ENCODE measurements at regions not wholly inside any gene's neighbourhood (a gene's known extent, or its start where the extent isn't known, plus 50 kb on each side); places are given as distances from the start of the nearest gene placed in this dataset.

DNA sequence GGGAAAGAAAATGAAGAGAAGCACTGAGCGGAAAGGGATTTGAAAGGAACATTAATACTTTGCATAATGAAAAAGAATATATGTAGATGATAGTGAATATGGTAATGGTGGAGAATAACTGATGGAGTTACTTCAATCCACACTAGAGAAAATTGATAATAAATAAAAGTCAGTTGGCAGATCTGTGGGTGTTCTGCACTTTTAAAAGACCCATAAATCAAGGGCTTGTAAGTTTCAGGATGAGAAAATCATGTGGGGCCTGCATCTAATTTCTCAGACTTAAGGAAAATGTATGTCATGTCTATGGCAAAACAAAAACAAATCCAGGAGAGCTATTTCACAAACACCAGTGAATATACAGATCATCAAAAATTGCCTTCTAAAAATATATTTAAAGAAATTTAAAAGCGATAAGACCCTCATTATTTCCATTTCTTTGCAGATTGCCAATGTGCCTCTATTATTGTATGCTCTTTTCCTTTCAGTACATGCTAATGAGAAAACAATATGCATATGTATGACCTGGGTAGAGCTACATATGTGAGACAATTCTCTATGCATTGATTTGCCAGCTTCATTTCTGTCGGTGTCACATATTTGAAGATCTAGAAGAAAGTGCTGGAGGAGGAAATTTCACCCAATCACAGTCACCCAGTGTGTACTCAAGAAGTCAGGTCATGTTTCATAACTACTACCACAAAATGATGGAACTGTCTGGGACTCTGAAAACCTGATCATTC, 269.9 kb upstream of the PDZRN3 start:
- Mint-ChIP-seq H3K4me3 (no peak overlapping the region), H3K27ac (no peak overlapping the region), H3K9me3 (peaks cover 10 to 17% (median 13%) of the 10 kb centered on the region in 3 donors), H3K36me3 (no peaks in the 10 kb centered on the region), H3K4me1 (no peaks in the 10 kb centered on the region), H3K27me3 (no peaks in the 10 kb centered on the region)
- Histone ChIP-seq H3K27me3 (replicated peaks in 1 of 2; ENCODE audit: control insufficient read depth in 2 of 2, extremely low read depth in 1 of 2, insufficient read depth in 2 of 2, low read length in 1 of 2) (no peaks in the 10 kb centered on the region), H3K4me3 (ENCODE audit: control insufficient read depth in 1 of 2, extremely low read depth in 1 of 2, low read length in 1 of 2) (no peak overlapping the region), H3K9me3 (no peaks in the 10 kb centered on the region), H3K36me3 (ENCODE audit: control insufficient read depth in 2 of 2, extremely low read depth in 1 of 2, insufficient read depth in 1 of 2, low read length in 1 of 2) (no peaks in the 10 kb centered on the region), H3K4me1 (ENCODE audit: control insufficient read depth in 1 of 2, extremely low read depth in 1 of 2, insufficient read depth in 2 of 2, low read length in 2 of 2) (no peaks in the 10 kb centered on the region), H3K27ac (ENCODE audit: low read length) (no peak overlapping the region)
- ATAC-seq (replicated peaks in 1 of 4) (no peak), DNase-seq (no peak)
- POLR2A ChIA-PET = no interaction called here
- no CpG with 5 or more reads among the region's 3 CpGs for WGBS (ENCODE audit: insufficient coverage)
- CTCF ChIA-PET = no interaction called here

DNA sequence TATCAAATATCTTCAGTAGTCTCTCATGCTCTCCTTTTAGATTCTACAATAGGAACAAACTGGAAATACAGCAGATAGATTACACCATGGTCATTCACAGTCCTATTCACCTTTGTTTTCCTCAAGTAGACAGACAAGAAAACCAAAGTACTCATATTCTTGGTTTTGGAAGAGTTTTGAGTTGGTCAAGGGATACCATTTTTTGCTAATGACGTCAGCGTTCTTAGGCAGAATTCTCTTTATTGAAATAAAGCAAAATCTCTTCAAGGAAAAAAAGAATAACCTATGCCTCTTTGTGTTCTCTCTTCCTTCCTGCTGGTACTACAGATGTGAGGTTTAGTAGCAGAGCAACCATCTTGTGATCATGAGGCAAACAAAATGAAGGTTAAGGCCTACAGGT, 268.3 kb upstream of the PDZRN3 start:
- Histone ChIP-seq H3K9me3 (no peaks in the 10 kb centered on the region), H3K4me3 (ENCODE audit: control insufficient read depth in 1 of 2, extremely low read depth in 1 of 2, low read length in 1 of 2) (no peak overlapping the region), H3K4me1 (ENCODE audit: control insufficient read depth in 1 of 2, extremely low read depth in 1 of 2, insufficient read depth in 2 of 2, low read length in 2 of 2) (no peaks in the 10 kb centered on the region), H3K27ac (ENCODE audit: low read length) (no peak overlapping the region), H3K36me3 (ENCODE audit: control insufficient read depth in 2 of 2, extremely low read depth in 1 of 2, insufficient read depth in 1 of 2, low read length in 1 of 2) (no peaks in the 10 kb centered on the region), H3K27me3 (replicated peaks in 1 of 2; ENCODE audit: control insufficient read depth in 2 of 2, extremely low read depth in 1 of 2, insufficient read depth in 2 of 2, low read length in 1 of 2) (no peaks in the 10 kb centered on the region)
- Mint-ChIP-seq H3K36me3 (no peaks in the 10 kb centered on the region), H3K9me3 (peaks cover 10 to 12% (median 11%) of the 10 kb centered on the region in 3 donors), H3K27me3 (no peaks in the 10 kb centered on the region), H3K4me3 (no peak overlapping the region), H3K27ac (no peak overlapping the region), H3K4me1 (no peaks in the 10 kb centered on the region)
- CTCF ChIA-PET = no interaction called here
- DNase-seq (no peak), ATAC-seq (replicated peaks in 1 of 4) (no peak)
- no CpG with 5 or more reads among the region's 2 CpGs for WGBS (ENCODE audit: insufficient coverage)
- POLR2A ChIA-PET = no interaction called here

DNA sequence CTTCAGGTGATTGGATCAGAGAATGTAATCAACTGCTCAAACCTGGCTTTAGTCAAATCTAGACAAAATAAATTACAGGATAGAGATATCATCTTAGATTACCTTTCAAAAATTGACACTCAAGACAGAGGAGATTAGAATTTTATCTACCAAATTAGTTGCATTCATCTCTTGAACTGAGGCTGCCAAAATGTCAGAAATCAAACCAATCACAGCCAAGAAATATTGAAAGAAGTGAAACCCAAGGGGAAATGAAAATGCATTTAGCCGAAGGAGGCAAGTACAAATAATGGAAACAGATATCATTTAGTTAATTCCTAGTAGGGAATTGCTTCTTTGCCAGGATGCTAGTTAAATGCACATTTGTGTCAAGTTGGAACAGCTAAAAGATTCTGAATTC, 261.1 kb upstream of the PDZRN3 start:
- H3K27ac ChIP-seq (ENCODE audit: low read length) = no peak overlapping the region
- no peaks in the 10 kb centered on the region for H3K4me1 ChIP-seq (ENCODE audit: control insufficient read depth in 1 of 2, extremely low read depth in 1 of 2, insufficient read depth in 2 of 2, low read length in 2 of 2)
- CTCF ChIA-PET = no interaction called here
- no peak overlapping the region for H3K4me3 Mint-ChIP-seq
- H3K27me3 Mint-ChIP-seq = no peaks in the 10 kb centered on the region
- H3K27ac Mint-ChIP-seq = no peak overlapping the region
- H3K4me3 ChIP-seq (ENCODE audit: control insufficient read depth in 1 of 2, extremely low read depth in 1 of 2, low read length in 1 of 2) = no peak overlapping the region
- H3K9me3 ChIP-seq = no peaks in the 10 kb centered on the region
- no peaks in the 10 kb centered on the region for H3K4me1 Mint-ChIP-seq
- POLR2A ChIA-PET = no interaction called here
- WGBS (ENCODE audit: insufficient coverage) = no CpG with 5 or more reads among the region's 1 CpG
- H3K9me3 Mint-ChIP-seq = peaks cover 10 to 13% (median 12%) of the 10 kb centered on the region in 3 donors
- DNase-seq (no peak), ATAC-seq (replicated peaks in 1 of 4) (no peak)
- H3K36me3 ChIP-seq (ENCODE audit: control insufficient read depth in 2 of 2, extremely low read depth in 1 of 2, insufficient read depth in 1 of 2, low read length in 1 of 2) = no peaks in the 10 kb centered on the region
- no peaks in the 10 kb centered on the region for H3K27me3 ChIP-seq (replicated peaks in 1 of 2; ENCODE audit: control insufficient read depth in 2 of 2, extremely low read depth in 1 of 2, insufficient read depth in 2 of 2, low read length in 1 of 2)
- H3K36me3 Mint-ChIP-seq = no peaks in the 10 kb centered on the region

DNA sequence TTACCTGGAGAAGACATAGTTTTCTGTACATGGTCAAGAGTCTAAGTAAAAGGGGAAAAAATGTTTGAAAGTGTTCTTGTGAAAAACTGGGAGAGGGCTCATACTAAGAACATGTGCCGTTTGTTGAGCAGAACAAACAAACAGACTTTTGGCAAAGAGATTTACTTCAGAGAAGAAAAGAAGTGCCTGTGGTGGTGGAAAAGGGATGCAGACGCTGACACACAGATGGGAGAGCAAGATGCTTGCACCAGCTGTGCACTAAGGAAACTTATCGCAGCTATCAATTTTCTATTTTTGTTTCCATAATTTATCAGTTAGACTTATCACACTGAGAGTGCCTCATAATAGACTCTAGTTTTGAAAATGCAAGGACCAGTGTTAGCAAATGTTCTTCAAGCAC, 259.6 kb upstream of the PDZRN3 start:
- Mint-ChIP-seq H3K27ac (no peak overlapping the region), H3K4me3 (no peak overlapping the region), H3K9me3 (peaks cover 10 to 17% (median 17%) of the 10 kb centered on the region in 3 donors), H3K27me3 (no peaks in the 10 kb centered on the region), H3K4me1 (no peaks in the 10 kb centered on the region), H3K36me3 (no peaks in the 10 kb centered on the region)
- CTCF ChIA-PET = no interaction called here
- WGBS (ENCODE audit: insufficient coverage) = 80% methylated on average over 1 of the region's 3 CpGs
- ATAC-seq (replicated peaks in 1 of 4) (no peak), DNase-seq (no peak)
- Histone ChIP-seq H3K27ac (ENCODE audit: low read length) (no peak overlapping the region), H3K9me3 (no peaks in the 10 kb centered on the region), H3K4me1 (ENCODE audit: control insufficient read depth in 1 of 2, extremely low read depth in 1 of 2, insufficient read depth in 2 of 2, low read length in 2 of 2) (no peaks in the 10 kb centered on the region), H3K36me3 (ENCODE audit: control insufficient read depth in 2 of 2, extremely low read depth in 1 of 2, insufficient read depth in 1 of 2, low read length in 1 of 2) (no peaks in the 10 kb centered on the region), H3K27me3 (replicated peaks in 1 of 2; ENCODE audit: control insufficient read depth in 2 of 2, extremely low read depth in 1 of 2, insufficient read depth in 2 of 2, low read length in 1 of 2) (no peaks in the 10 kb centered on the region), H3K4me3 (ENCODE audit: control insufficient read depth in 1 of 2, extremely low read depth in 1 of 2, low read length in 1 of 2) (no peak overlapping the region)
- POLR2A ChIA-PET = no interaction called here

DNA sequence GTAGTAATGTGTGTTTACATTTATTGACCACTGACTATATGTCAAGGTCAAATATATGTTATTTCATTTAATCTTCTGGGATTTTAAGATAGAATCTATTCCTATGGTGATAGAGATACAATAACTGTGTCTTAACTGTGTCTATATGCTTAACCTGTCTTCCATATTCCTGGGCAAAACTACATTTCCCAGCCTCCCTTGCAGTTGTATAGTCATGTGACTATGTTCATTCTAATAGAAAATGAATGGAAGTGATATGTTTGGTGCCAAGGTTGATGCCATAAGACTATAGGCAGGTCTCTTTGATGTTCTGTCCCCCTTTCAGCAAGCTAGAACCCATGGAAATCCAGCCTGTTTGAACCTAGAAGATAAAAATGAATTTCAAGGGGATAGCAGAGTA, 258.8 kb upstream of the PDZRN3 start:
- H3K4me1 ChIP-seq (ENCODE audit: control insufficient read depth in 1 of 2, extremely low read depth in 1 of 2, insufficient read depth in 2 of 2, low read length in 2 of 2) = no peaks in the 10 kb centered on the region
- H3K27ac Mint-ChIP-seq = no peak overlapping the region
- no peaks in the 10 kb centered on the region for H3K4me1 Mint-ChIP-seq
- POLR2A ChIA-PET = no interaction called here
- no peak overlapping the region for H3K4me3 Mint-ChIP-seq
- no peaks in the 10 kb centered on the region for H3K27me3 Mint-ChIP-seq
- DNase-seq = no peak
- no peak overlapping the region for H3K4me3 ChIP-seq (ENCODE audit: control insufficient read depth in 1 of 2, extremely low read depth in 1 of 2, low read length in 1 of 2)
- H3K36me3 Mint-ChIP-seq = no peaks in the 10 kb centered on the region
- CTCF ChIA-PET = no interaction called here
- H3K27ac ChIP-seq (ENCODE audit: low read length) = no peak overlapping the region
- H3K36me3 ChIP-seq (ENCODE audit: control insufficient read depth in 2 of 2, extremely low read depth in 1 of 2, insufficient read depth in 1 of 2, low read length in 1 of 2) = no peaks in the 10 kb centered on the region
- no peak for ATAC-seq (replicated peaks in 1 of 4)
- no peaks in the 10 kb centered on the region for H3K9me3 ChIP-seq
- H3K9me3 Mint-ChIP-seq = peaks cover 10 to 17% (median 17%) of the 10 kb centered on the region in 3 donors
- H3K27me3 ChIP-seq (replicated peaks in 1 of 2; ENCODE audit: control insufficient read depth in 2 of 2, extremely low read depth in 1 of 2, insufficient read depth in 2 of 2, low read length in 1 of 2) = no peaks in the 10 kb centered on the region

DNA sequence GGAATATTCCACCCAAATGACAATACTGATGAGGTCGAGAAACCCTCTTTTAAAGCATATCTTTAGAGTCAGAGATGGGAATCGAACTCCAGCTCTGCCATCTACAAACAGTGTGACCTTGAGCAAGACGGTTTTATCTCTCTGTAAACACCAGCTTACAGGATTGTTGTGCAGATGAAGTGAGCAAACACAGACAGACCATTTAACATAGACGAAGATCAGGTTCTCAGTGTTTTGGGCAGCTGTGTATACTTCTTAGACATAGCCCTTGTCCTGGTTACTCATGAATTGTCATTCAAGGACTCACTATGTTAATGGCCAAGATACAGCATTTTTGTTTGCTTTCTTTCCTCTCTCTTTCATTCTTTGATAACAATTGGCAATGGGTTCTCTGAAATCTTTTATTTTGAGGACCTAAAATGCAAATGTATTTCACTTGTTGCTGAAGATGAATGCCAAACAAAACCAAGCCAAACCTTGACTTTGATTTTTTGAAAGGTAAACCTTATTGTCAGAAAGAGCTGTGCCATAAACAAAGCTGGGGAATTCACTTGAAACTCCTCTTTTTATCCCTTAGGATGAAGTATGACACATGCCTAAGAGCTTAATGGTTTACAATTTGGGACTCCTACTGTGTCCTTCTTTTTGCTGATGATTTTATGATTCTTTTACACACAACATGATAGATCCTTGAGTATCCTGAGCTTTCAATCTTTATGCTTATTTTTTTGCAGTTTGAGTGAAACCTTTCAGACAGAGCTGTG, 250.0 kb upstream of the PDZRN3 start:
- H3K27ac ChIP-seq (ENCODE audit: low read length) = no peak overlapping the region
- H3K36me3 ChIP-seq (ENCODE audit: control insufficient read depth in 2 of 2, extremely low read depth in 1 of 2, insufficient read depth in 1 of 2, low read length in 1 of 2) = no peaks in the 10 kb centered on the region
- H3K27ac Mint-ChIP-seq = no peak overlapping the region
- H3K4me1 Mint-ChIP-seq = no peaks in the 10 kb centered on the region
- DNase-seq = no peak
- 60% methylated on average over 1 of the region's 4 CpGs for WGBS (ENCODE audit: insufficient coverage)
- no peaks in the 10 kb centered on the region for H3K27me3 ChIP-seq (replicated peaks in 1 of 2; ENCODE audit: control insufficient read depth in 2 of 2, extremely low read depth in 1 of 2, insufficient read depth in 2 of 2, low read length in 1 of 2)
- no peaks in the 10 kb centered on the region for H3K4me1 ChIP-seq (ENCODE audit: control insufficient read depth in 1 of 2, extremely low read depth in 1 of 2, insufficient read depth in 2 of 2, low read length in 2 of 2)
- H3K9me3 ChIP-seq = no peaks in the 10 kb centered on the region
- peaks cover 7 to 15% (median 9%) of the 10 kb centered on the region in 3 donors for H3K9me3 Mint-ChIP-seq
- POLR2A ChIA-PET = no interaction called here
- CTCF ChIA-PET = no interaction called here
- H3K4me3 ChIP-seq (ENCODE audit: control insufficient read depth in 1 of 2, extremely low read depth in 1 of 2, low read length in 1 of 2) = no peak overlapping the region
- no peak for ATAC-seq (replicated peaks in 1 of 4)
- no peak overlapping the region for H3K4me3 Mint-ChIP-seq
- H3K27me3 Mint-ChIP-seq = no peaks in the 10 kb centered on the region
- no peaks in the 10 kb centered on the region for H3K36me3 Mint-ChIP-seq
